ENCODE measurements at regions not wholly inside any gene's neighbourhood (a gene's known extent, or its start where the extent isn't known, plus 50 kb on each side); places are given as distances from the start of the nearest gene placed in this dataset.
"Not testable (repeated sequence)": the region's sequence is repeated elsewhere in the genome, so short reads cannot be mapped to it uniquely, and the experiment has no call there.

DNA sequence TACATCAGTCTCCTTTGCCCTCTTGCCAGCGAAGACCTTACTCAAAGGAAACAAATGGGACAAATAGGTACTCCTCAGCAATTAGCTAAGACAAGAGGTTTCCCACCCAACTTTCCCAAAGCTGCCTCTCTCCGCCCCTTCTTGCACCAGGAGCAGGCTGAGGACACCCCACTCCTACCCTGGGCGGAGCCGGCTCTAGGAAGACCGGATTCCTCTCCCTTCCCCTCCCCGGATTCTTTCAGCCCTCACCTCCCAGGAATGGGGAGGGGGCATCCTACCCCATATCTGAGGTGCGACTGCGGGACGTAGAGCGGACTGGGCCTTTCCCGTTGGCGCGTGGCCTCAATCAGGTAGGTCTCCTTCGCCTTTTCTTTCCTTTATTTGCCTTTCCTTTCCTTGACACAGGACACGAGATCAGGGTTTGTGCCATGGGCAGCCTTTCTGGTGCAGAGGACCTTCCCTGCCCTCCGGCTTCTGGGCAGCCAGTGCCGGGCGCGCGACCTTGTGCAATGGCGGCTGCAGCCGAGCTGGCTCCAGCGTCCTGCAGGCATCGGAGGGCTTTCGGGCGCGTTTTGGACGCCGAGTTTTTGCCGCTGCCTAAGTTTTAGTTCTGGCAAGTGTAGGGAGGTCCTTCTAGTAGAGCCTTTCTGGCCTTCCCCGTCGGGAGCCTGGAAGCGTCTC lies 279.9 kb downstream of the PLS3 start:
- not testable (repeated sequence) for DNase-seq

DNA sequence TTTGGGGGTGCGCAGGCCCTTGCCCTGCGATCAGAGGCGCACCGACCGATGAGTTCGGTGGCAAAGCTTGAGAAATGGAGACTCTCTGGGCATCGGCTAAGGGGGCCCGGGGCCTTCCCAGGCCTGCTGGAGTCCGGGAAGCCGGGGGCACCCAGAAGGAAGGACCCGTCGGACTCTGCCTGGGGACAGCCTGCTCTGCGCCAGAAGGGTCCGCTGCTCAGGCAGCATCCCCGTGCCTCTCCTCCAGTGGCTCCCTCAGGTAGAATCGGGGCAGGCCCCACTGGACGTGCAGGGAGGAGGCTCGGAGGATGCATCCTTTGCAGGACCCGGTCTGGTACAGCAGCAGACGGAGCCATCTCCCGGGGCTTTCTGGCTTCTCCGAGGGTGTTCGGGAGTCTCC lies 290.0 kb downstream of the PLS3 start:
- DNase-seq: not testable (repeated sequence)

- not testable (repeated sequence) for DNase-seq
Observed at GRCh38 chrX:115853260-115853659, 292.3 kb downstream of the PLS3 start.

DNA sequence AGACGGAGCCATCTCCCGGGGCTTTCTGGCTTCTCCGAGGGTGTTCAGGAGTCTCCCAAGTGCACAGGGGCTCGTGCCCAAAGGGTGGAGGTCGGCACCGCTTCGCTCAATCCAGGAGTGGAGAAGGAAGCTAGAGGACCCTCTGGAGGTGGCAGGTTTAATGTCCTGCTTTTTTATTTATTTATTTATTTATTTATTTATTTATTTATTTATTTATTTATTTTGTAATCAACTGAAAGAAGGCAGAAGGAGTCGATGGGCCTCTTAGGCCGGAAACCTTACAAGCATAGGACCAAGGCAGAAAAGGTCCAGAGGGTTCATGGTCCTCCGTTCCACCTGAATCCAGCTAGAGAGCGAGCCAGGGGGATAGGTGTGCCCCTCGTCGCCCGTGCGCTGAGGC lies 289.4 kb upstream of the AGTR2 start:
- not testable (repeated sequence) for DNase-seq

GRCh38 chrX:115884121-115884520 lies 286.4 kb upstream of the AGTR2 start:
- DNase-seq: not testable (repeated sequence)

- DNase-seq: peak in 1 of 2 donors; percentile 69
Observed at GRCh38 chrX:115888041-115888440, 282.5 kb upstream of the AGTR2 start.

GRCh38 chrX:115888519-115888918 lies 282.0 kb upstream of the AGTR2 start:
- DNase-seq: not testable (repeated sequence)

DNA sequence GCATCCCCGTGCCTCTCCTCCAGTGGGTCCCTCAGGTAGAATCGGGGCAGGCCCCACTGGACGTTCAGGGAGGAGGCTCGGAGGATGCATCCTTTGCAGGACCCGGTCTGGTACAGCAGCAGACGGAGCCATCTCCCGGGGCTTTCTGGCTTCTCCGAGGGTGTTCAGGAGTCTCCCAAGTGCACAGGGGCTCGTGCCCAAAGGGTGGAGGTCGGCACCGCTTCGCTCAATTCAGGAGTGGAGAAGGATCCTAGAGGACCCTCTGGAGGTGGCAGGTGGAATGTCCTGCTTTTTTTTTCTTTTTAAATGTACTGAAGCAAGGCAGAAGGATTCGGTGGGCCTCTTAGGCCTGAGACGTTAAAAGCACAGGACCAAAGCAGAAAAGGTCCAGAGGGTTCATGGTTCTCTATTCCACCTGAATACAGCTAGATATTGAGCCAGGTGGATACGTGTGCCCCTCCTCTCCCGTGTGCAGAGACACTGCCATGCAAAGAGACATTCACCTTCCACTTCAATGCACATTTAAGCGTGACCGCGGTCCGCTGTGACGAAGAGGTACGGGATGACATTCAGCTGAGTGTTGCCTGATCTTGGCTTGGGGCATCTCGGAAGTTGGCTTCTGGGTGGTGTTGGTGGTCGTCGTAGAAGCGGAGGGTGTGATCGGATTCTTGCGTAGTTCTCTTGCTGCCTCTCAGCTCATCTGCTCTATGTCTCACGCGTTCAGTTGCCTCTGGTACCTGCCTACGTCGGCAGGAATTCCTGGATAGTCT lies 281.2 kb upstream of the AGTR2 start:
- DNase-seq: no peak

- no peak for DNase-seq
Observed at GRCh38 chrX:115892056-115892708, 278.4 kb upstream of the AGTR2 start.

DNA sequence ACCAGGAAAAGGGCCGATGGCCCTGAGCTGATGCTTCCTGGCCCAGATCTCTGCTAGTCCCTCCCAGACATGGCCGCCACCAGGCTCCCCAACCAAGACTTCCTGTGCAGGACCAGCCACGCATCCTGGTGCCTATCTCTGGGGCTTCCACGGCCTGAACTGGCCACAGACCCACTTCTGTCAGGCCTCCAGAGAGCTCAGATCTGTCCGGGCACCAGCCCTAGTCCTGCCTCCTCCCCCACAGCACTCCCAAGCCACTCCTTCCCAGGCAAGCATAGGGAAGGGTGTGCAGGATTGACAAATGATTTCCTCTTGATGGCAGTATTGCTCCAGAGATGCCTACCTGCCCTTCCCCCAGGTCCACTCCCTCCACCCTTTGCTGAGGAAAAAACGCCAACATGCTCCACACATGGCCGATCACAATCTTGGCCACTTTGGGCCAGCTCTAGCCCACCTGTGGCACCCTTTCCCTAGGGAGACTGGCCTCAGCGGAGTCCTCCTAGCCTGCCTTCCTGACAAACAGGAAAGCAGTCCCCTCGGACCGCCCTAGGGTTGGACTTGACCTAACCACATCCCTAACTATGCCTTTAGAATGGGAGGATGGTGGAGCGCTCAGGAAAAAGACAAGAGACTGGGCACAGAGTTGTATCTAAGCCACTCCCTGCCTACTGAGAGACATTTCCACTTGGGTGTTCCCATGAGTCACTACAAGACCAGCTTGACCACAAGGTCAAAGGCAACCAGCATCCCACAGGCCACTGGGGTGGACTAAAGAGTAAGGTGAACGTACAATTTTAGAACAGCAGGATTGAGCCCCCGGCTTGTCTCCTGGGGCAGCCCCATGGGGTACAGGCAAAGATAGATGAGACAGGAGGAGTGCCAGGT lies 277.5 kb upstream of the AGTR2 start:
- DNase-seq: peak in 1 of 2 donors; percentile 32

- DNase-seq: no peak
Observed at GRCh38 chrX:115894087-115894486, 276.5 kb upstream of the AGTR2 start.

GRCh38 chrX:115895678-115896329 lies 274.7 kb upstream of the AGTR2 start:
- DNase-seq: no peak

DNA sequence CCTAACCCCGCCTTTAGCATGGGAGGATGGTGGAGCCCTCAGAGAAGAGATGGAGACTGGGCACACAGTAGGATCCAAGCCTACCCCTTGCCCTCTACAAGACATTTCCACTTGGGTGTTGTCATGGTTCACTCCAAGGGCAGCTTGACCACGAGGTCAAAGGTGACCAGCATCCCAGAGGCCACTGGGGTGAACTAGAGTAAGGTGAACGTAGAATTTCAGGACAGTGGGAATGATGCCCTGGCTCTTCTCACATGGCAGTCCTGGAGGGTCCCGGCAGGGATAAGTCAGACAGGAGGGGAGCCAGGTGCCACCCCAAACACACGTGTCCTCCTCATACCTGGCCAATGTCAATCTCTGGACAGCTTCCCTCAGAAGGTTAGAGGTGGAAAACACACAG lies 274.2 kb upstream of the AGTR2 start:
- no peak for DNase-seq

- DNase-seq: no peak
Observed at GRCh38 chrX:115897956-115898355, 272.6 kb upstream of the AGTR2 start.

GRCh38 chrX:115898382-115899001 lies 272.1 kb upstream of the AGTR2 start:
- peak in 1 of 2 donors; percentile 57 for DNase-seq

DNA sequence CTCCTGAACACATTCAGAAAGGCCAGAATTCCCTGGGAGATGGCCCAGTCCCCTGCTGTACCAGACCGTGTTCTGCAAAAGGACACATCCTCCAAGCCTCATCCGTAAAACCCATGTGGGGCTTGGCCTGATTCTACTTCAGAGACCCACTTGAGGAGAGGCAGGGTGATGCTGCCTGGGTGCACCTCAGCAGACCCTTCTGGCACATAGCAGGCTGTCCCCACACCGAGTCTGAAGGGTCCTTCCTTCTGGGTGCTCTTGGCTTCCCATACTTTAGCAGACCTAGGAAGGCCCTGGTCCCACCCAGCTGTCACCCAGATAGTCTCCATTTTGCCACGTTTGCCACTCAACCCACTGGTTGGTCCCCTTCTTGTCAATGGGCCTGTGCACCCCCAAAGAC lies 270.1 kb upstream of the AGTR2 start:
- DNase-seq: no peak

GRCh38 chrX:115901241-115901640 lies 269.3 kb upstream of the AGTR2 start:
- no peak for DNase-seq

- no peak for DNase-seq
Observed at GRCh38 chrX:115902995-115903394, 267.5 kb upstream of the AGTR2 start.

GRCh38 chrX:115906276-115906675 lies 264.3 kb upstream of the AGTR2 start:
- DNase-seq: no peak

DNA sequence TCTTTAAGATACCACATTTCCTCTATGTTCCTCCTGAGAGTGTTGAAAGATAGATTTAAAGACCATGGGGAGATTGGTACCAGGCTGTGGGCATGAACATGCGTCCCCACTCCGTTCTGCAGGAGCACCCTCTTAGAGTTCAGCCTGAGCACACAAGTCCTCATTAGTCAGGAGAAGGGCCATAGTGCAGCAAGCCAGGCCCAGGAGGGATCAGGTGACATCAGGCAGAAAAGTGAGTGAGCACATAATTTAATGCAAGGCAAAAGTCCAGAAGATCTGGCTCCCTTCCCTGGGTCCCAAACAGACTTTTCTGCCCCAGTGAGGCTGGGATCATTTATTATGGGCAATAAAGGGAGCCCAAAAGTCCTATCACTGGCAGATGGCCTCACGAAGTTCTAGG lies 263.7 kb upstream of the AGTR2 start:
- DNase-seq: no peak

DNA sequence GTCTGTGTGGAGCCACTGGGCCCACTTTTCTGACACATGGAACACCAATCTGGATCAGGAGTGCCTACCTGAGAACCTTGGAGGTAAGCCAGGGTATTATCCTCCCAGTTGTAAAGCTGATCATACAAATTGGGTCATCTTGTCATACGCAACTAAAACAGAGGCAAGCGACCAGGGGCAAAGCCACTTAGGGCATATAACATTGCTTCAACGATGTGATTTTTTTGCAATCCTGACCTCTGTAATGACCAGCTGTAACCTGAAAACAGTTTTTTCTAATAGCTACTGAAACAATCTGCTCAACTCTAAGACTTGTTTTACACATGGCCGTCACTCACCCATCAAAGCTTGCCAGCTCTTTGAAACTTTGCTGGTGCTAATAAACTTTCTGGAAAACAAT lies 261.5 kb upstream of the AGTR2 start:
- DNase-seq: no peak

DNA sequence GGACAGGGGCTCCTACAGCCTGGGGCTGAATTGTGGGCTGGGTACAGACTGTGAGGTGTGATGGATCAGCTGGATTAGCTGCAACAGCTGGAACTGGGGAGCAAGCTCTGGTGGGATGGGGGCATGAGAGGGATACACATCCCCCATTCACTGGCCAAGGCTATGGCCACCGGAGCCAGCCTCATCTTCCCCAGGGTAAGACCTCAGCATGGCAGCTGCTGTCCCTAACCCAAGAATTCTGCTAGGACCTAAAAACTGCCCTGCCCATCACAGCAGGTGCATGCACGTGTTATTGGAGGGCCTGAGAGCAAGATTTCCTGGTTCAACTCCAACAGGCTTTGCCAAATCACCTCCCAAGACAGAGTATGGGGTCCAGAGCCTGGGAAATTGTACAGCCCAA lies 258.6 kb upstream of the AGTR2 start:
- no peak for DNase-seq

Measured in stimulated activated CD4-positive, alpha-beta T cell treated with anti-CD3 and anti-CD28 coated beads, Interleukin-2, amount 100 ng/mL, for 48 hours (primary cell).